Activated T-helper 2 cell treated with anti-CD3 and anti-CD28 coated beads, Interferon-gamma antibody, Interleukin-2, Interleukin-4, amounts not matched to agents 10 μg/mL and 5 μg/mL and 100 μg/mL, durations not matched to agents 14 hours and 24 hours and 36 hours (primary cell): ENCODE measurements at regions not wholly inside any gene's neighbourhood (a gene's known extent, or its start where the extent isn't known, plus 50 kb on each side); places are given as distances from the start of the nearest gene placed in this dataset.

Source experiments
- DNase-seq: peaks from one replicate; pipeline ENCODE4 v3.0.0; 2021; ENCODE audit warnings: low spot score
- H3K27ac Mint-ChIP-seq: one replicate; pipeline ENCODE4 v1.8.0; 2021; ENCODE audit warnings: mixed read lengths
- H3K27me3 Mint-ChIP-seq: one replicate; pipeline ENCODE4 v1.8.0; 2021; ENCODE audit warnings: low read depth, mixed read lengths
- H3K36me3 Mint-ChIP-seq: one replicate; pipeline ENCODE4 v1.8.0; 2021; ENCODE audit warnings: low read depth, mixed read lengths
- H3K4me1 Mint-ChIP-seq: one replicate; pipeline ENCODE4 v1.8.0; 2021; ENCODE audit warnings: low read depth, mixed read lengths
- H3K4me3 Mint-ChIP-seq: one replicate; pipeline ENCODE4 v1.8.0; 2021; ENCODE audit warnings: low read depth, mild to moderate bottlenecking, moderate library complexity, mixed read lengths
- H3K9me3 Mint-ChIP-seq: one replicate; pipeline ENCODE4 v1.8.0; 2021; ENCODE audit warnings: mixed read lengths
- intact Hi-C: fragments of 100-400 bp; cut with micrococcal nuclease; formaldehyde crosslinking; loops from one replicate; pipeline ENCODE4 v1.15.1; 2023

- H3K27me3 Mint-ChIP-seq = peaks cover 17% of the 10 kb centered on the region
- intact Hi-C loops = no loop called here
- H3K4me1 Mint-ChIP-seq = no peaks in the 10 kb centered on the region
- no peaks in the 10 kb centered on the region for H3K36me3 Mint-ChIP-seq
- no peak overlapping the region for H3K27ac Mint-ChIP-seq
- DNase-seq = no peak
- H3K4me3 Mint-ChIP-seq = no peak overlapping the region
- peaks cover 3% of the 10 kb centered on the region for H3K9me3 Mint-ChIP-seq
Measured at GRCh38 chr2:538646-539045, 138.6 kb downstream of the TMEM18 start.

- Mint-ChIP-seq H3K36me3 (no peaks in the 10 kb centered on the region), H3K9me3 (peaks cover 3% of the 10 kb centered on the region), H3K4me1 (no peaks in the 10 kb centered on the region), H3K27ac (no peak overlapping the region), H3K4me3 (no peak overlapping the region), H3K27me3 (peaks cover 17% of the 10 kb centered on the region)
- intact Hi-C loops = no loop called here
- DNase-seq = no peak
Measured at GRCh38 chr2:535222-535621, 142.0 kb downstream of the TMEM18 start.

GRCh38 chr2:529852-530251 is 147.4 kb downstream of the TMEM18 start:
- no peaks in the 10 kb centered on the region for H3K36me3 Mint-ChIP-seq

GRCh38 chr2:529424-529823 is 147.8 kb downstream of the TMEM18 start:
- DNase-seq = no peak
- H3K27me3 Mint-ChIP-seq = peaks cover 6% of the 10 kb centered on the region

More at GRCh38 chr2:529852-530251, 147.4 kb downstream of the TMEM18 start:
- peaks cover 3% of the 10 kb centered on the region for H3K9me3 Mint-ChIP-seq
- no peak overlapping the region for H3K27ac Mint-ChIP-seq
- peaks cover 6% of the 10 kb centered on the region for H3K27me3 Mint-ChIP-seq
- no peaks in the 10 kb centered on the region for H3K4me1 Mint-ChIP-seq
- no peak for DNase-seq
- intact Hi-C loops = loop anchor here (2.0 kb wide), 1 partner anchor 107 kb away; no protein-coding TSS in a partner anchor
- H3K4me3 Mint-ChIP-seq = no peak overlapping the region

GRCh38 chr2:527581-527980 is 149.6 kb downstream of the TMEM18 start:
- intact Hi-C loops = no loop called here
- no peak for DNase-seq
- Mint-ChIP-seq H3K27me3 (peaks cover 5% of the 10 kb centered on the region), H3K27ac (no peak overlapping the region), H3K9me3 (peaks cover 3% of the 10 kb centered on the region), H3K36me3 (no peaks in the 10 kb centered on the region), H3K4me1 (no peaks in the 10 kb centered on the region), H3K4me3 (no peak overlapping the region)

More at GRCh38 chr2:529424-529823, 147.8 kb downstream of the TMEM18 start:
- Mint-ChIP-seq H3K9me3 (peaks cover 3% of the 10 kb centered on the region), H3K27ac (no peak overlapping the region), H3K4me3 (no peak overlapping the region), H3K4me1 (no peaks in the 10 kb centered on the region), H3K36me3 (no peaks in the 10 kb centered on the region)
- intact Hi-C loops = loop anchor here (2.0 kb wide), 1 partner anchor 107 kb away; no protein-coding TSS in a partner anchor

- Mint-ChIP-seq H3K4me3 (no peak overlapping the region), H3K27me3 (peaks cover 3% of the 10 kb centered on the region), H3K4me1 (no peaks in the 10 kb centered on the region), H3K27ac (no peak overlapping the region), H3K36me3 (no peaks in the 10 kb centered on the region), H3K9me3 (peaks cover 3% of the 10 kb centered on the region)
- no peak for DNase-seq
- intact Hi-C loops = no loop called here
Measured at GRCh38 chr2:526918-527317, 150.3 kb downstream of the TMEM18 start.

GRCh38 chr2:525611-526010 is 151.6 kb downstream of the TMEM18 start:
- intact Hi-C loops = no loop called here
- Mint-ChIP-seq H3K4me1 (no peaks in the 10 kb centered on the region), H3K27ac (no peak overlapping the region), H3K27me3 (peaks cover 2% of the 10 kb centered on the region), H3K36me3 (no peaks in the 10 kb centered on the region), H3K9me3 (peaks cover 3% of the 10 kb centered on the region), H3K4me3 (no peak overlapping the region)
- DNase-seq = no peak

- Mint-ChIP-seq H3K9me3 (peaks cover 3% of the 10 kb centered on the region), H3K4me3 (no peak overlapping the region), H3K4me1 (no peaks in the 10 kb centered on the region), H3K27ac (no peak overlapping the region), H3K36me3 (no peaks in the 10 kb centered on the region), H3K27me3 (peaks cover 2% of the 10 kb centered on the region)
- intact Hi-C loops = no loop called here
- no peak for DNase-seq
Measured at GRCh38 chr2:525021-525420, 152.2 kb downstream of the TMEM18 start.

GRCh38 chr2:524442-524841 is 152.8 kb downstream of the TMEM18 start:
- Mint-ChIP-seq H3K27ac (no peak overlapping the region), H3K4me1 (no peaks in the 10 kb centered on the region), H3K9me3 (no peaks in the 10 kb centered on the region), H3K36me3 (no peaks in the 10 kb centered on the region), H3K27me3 (no peaks in the 10 kb centered on the region), H3K4me3 (no peak overlapping the region)
- DNase-seq = no peak
- intact Hi-C loops = no loop called here

DNA sequence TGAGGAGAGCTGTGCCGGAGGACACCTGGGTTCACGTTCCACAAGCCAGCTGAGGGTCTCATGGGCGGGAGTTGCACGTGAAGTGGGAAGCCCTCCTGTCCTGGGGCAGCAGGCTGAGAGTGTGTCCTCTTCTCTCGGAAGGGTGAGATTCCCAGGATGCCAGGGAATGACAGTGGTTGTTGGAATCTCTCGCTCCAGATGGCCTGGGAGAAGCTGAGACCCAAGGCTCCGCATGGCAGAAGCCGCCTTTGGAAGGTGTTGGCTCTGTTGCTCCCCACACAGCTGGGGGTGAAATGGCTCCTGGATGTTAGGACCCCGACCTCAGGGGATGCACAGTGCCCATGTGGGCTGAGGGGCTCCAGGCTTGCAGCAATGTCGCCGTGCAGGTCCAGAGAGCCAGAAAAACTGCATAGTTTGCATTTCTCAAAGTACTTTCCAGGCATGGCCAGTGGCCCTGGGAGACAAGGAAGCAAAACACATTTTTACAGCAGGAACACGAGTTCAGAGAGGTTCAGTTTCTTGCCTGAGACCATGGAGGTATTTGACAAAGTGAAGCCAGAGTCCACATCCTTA is 153.4 kb downstream of the TMEM18 start:
- no peak for DNase-seq
- Mint-ChIP-seq H3K36me3 (no peaks in the 10 kb centered on the region), H3K9me3 (no peaks in the 10 kb centered on the region), H3K4me3 (no peak overlapping the region), H3K27me3 (no peaks in the 10 kb centered on the region), H3K27ac (no peak overlapping the region), H3K4me1 (no peaks in the 10 kb centered on the region)
- intact Hi-C loops = no loop called here

GRCh38 chr2:522776-523175 is 154.4 kb downstream of the TMEM18 start:
- Mint-ChIP-seq H3K4me3 (no peak overlapping the region), H3K4me1 (no peaks in the 10 kb centered on the region), H3K27ac (no peak overlapping the region), H3K9me3 (no peaks in the 10 kb centered on the region), H3K27me3 (no peaks in the 10 kb centered on the region), H3K36me3 (no peaks in the 10 kb centered on the region)
- no peak for DNase-seq
- intact Hi-C loops = no loop called here

GRCh38 chr2:521853-522530 is 155.2 kb downstream of the TMEM18 start:
- H3K36me3 Mint-ChIP-seq = no peaks in the 10 kb centered on the region
- H3K27ac Mint-ChIP-seq = no peak overlapping the region
- no peaks in the 10 kb centered on the region for H3K27me3 Mint-ChIP-seq
- no peak overlapping the region for H3K4me3 Mint-ChIP-seq
- no peaks in the 10 kb centered on the region for H3K9me3 Mint-ChIP-seq
- intact Hi-C loops = no loop called here
- no peaks in the 10 kb centered on the region for H3K4me1 Mint-ChIP-seq
- no peak for DNase-seq

DNA sequence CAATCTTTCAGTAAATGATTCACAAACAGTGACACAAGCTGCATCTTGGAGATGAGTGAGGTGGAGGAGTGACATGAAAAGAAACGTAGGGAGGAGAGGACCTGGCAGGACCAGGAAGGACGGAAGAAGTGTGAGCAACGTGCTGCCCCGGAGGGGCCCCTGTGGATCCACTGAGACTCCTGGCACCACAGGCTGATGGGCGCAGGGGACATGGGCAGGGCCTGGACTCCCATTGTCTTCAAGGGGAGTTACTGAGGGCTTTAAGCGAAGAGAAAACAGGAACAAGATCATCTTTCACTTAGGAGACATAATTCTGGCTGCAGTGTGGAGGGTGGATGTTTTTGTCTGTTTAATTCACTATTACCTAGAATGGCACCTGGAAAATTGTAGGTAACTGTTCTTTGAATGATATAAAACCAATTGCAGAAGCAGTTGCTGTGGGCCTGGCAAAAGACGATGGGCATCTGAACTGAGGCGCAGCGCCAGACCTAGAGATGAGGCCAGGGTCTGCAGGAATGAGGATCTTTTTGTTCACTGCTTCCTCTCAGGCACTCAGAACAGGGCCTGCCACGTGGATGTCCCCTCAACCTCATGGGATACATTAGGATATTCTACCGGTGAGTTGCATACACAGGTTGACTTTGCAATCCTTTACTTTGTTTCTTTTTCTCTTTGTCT is 156.4 kb downstream of the TMEM18 start:
- H3K27ac Mint-ChIP-seq = no peak overlapping the region
- H3K4me1 Mint-ChIP-seq = no peaks in the 10 kb centered on the region
- no peak overlapping the region for H3K4me3 Mint-ChIP-seq
- peaks cover 2% of the 10 kb centered on the region for H3K27me3 Mint-ChIP-seq
- no peaks in the 10 kb centered on the region for H3K9me3 Mint-ChIP-seq
- no peaks in the 10 kb centered on the region for H3K36me3 Mint-ChIP-seq
- DNase-seq = no peak
- intact Hi-C loops = no loop called here
